ENCODE measurements at regions not wholly inside any gene's neighbourhood (a gene's known extent, or its start where the extent isn't known, plus 50 kb on each side); places are given as distances from the start of the nearest gene placed in this dataset.
"Not testable (repeated sequence)": the region's sequence is repeated elsewhere in the genome, so short reads cannot be mapped to it uniquely, and the experiment has no call there.

GRCh38 chr2:145573608-145574007, 1053.7 kb upstream of the ZEB2 start:
- DNase-seq = no peak

GRCh38 chr2:145572238-145572637, 1052.3 kb upstream of the ZEB2 start:
- DNase-seq = no peak

GRCh38 chr2:145569108-145569507, 1049.2 kb upstream of the ZEB2 start:
- DNase-seq = no peak

GRCh38 chr2:145563741-145564615, 1044.1 kb upstream of the ZEB2 start:
- DNase-seq = no peak

GRCh38 chr2:145561152-145561551, 1041.2 kb upstream of the ZEB2 start:
- no peak for DNase-seq

- DNase-seq = no peak
These were observed 1038.9 kb upstream of the ZEB2 start for GRCh38 chr2:145558617-145559350.

- no peak for DNase-seq
These were observed 1035.4 kb upstream of the ZEB2 start for GRCh38 chr2:145555360-145555759.

- DNase-seq = no peak
These were observed 1031.8 kb upstream of the ZEB2 start for GRCh38 chr2:145551686-145552085.

- no peak for DNase-seq
These were observed 1028.6 kb upstream of the ZEB2 start for GRCh38 chr2:145548479-145548878.

GRCh38 chr2:145547620-145548019, 1027.7 kb upstream of the ZEB2 start:
- DNase-seq = no peak

GRCh38 chr2:145546091-145546490, 1026.2 kb upstream of the ZEB2 start:
- no peak for DNase-seq

- DNase-seq = no peak
These were observed 1023.9 kb upstream of the ZEB2 start for GRCh38 chr2:145543856-145544255.

- no peak for DNase-seq
These were observed 1023.2 kb upstream of the ZEB2 start for GRCh38 chr2:145543155-145543554.

GRCh38 chr2:145541028-145541427, 1021.1 kb upstream of the ZEB2 start:
- no peak for DNase-seq

GRCh38 chr2:145538661-145539350, 1018.9 kb upstream of the ZEB2 start:
- no peak for DNase-seq

- no peak for DNase-seq
These were observed 1010.7 kb upstream of the ZEB2 start for GRCh38 chr2:145530653-145531052.

GRCh38 chr2:145524836-145525235, 1004.9 kb upstream of the ZEB2 start:
- no peak for DNase-seq

GRCh38 chr2:145524303-145524702, 1004.4 kb upstream of the ZEB2 start:
- DNase-seq = no peak

GRCh38 chr2:145519254-145519653, 999.3 kb upstream of the ZEB2 start:
- DNase-seq = not testable (repeated sequence)

- no peak for DNase-seq
These were observed 992.0 kb upstream of the ZEB2 start for GRCh38 chr2:145511946-145512345.

- DNase-seq = no peak
These were observed 983.6 kb upstream of the ZEB2 start for GRCh38 chr2:145503511-145503910.

- no peak for DNase-seq
These were observed 982.0 kb upstream of the ZEB2 start for GRCh38 chr2:145501920-145502319.

- DNase-seq = no peak
These were observed 975.7 kb upstream of the ZEB2 start for GRCh38 chr2:145495590-145495989.

GRCh38 chr2:145494441-145494840, 974.5 kb upstream of the ZEB2 start:
- no peak for DNase-seq
